H9 (cell line): ENCODE measurements at regions not wholly inside any gene's neighbourhood (a gene's known extent, or its start where the extent isn't known, plus 50 kb on each side); places are given as distances from the start of the nearest gene placed in this dataset.
A peak's percentile ranks its signal among the peaks of the same experiment; 100 is the strongest.

Experiments used
- DNase-seq: peaks from one replicate; pipeline ENCODE4 v3.0.0-alpha.2; 2017
- H2AFZ ChIP-seq: one replicate; pipeline ENCODE4 v1.6.1; 2013; ENCODE audit warnings: mild to moderate bottlenecking, low read length, control low read depth, moderate library complexity
- H2AK5ac ChIP-seq: 2 replicates; pipeline ENCODE4 v1.6.1; 2013; ENCODE audit warnings: low read length, control low read depth, mixed read lengths; ENCODE audit not compliant: insufficient read length
- H2BK120ac ChIP-seq: one replicate; pipeline ENCODE4 v1.6.1; 2013; ENCODE audit warnings: low read depth, mild to moderate bottlenecking, low read length, control low read depth, inconsistent platforms; ENCODE audit not compliant: poor library complexity, severe bottlenecking
- H2BK12ac ChIP-seq: 2 replicates; pipeline ENCODE4 v1.6.1; 2013; ENCODE audit warnings: low read length, control low read depth, mixed read lengths, low read depth; ENCODE audit not compliant: insufficient read length
- H2BK15ac ChIP-seq: 2 replicates; pipeline ENCODE4 v1.6.1; 2013; ENCODE audit warnings: low read depth, low read length, control low read depth
- H2BK20ac ChIP-seq: one replicate; pipeline ENCODE4 v1.6.1; 2013; ENCODE audit warnings: low read depth, mild to moderate bottlenecking, low read length, control low read depth, inconsistent platforms; ENCODE audit not compliant: poor library complexity, severe bottlenecking
- H2BK5ac ChIP-seq: 2 replicates; pipeline ENCODE4 v1.6.1; 2013; ENCODE audit warnings: low read length, control low read depth, mixed read lengths; ENCODE audit not compliant: insufficient read length
- H3K14ac ChIP-seq: 2 replicates; pipeline ENCODE4 v1.6.1; 2013; ENCODE audit warnings: low read length, control low read depth; ENCODE audit not compliant: insufficient read depth
- H3K18ac ChIP-seq: 2 replicates; pipeline ENCODE4 v1.6.1; 2013; ENCODE audit warnings: low read depth, mild to moderate bottlenecking, mixed read lengths, low read length, control low read depth; ENCODE audit not compliant: insufficient read length
- H3K23ac ChIP-seq: 2 replicates; pipeline ENCODE4 v1.6.1; 2013; ENCODE audit warnings: low read length, control low read depth, mixed read lengths, low read depth; ENCODE audit not compliant: insufficient read length
- H3K23me2 ChIP-seq: 2 replicates; pipeline ENCODE4 v1.6.1; 2013; ENCODE audit warnings: low read depth, mild to moderate bottlenecking, mixed read lengths, low read length, control low read depth; ENCODE audit not compliant: insufficient read length, poor library complexity, severe bottlenecking
- H3K27ac ChIP-seq: 2 replicates; pipeline ENCODE4 v1.5.1; 2013; ENCODE audit warnings: low read length, control low read depth, mixed read lengths, low read depth; ENCODE audit not compliant: insufficient read length
- H3K27me3 ChIP-seq: 2 replicates; pipeline ENCODE4 v1.6.1; 2013; ENCODE audit warnings: low read length, control low read depth, inconsistent platforms; ENCODE audit not compliant: insufficient read depth
- H3K4ac ChIP-seq: 2 replicates; pipeline ENCODE4 v1.6.1; 2013; ENCODE audit warnings: low read depth, mild to moderate bottlenecking, control low read depth, inconsistent platforms, low read length, moderate library complexity
- H3K4me1 ChIP-seq: 2 replicates; pipeline ENCODE4 v1.6.1; 2013; ENCODE audit warnings: low read length, control low read depth, inconsistent platforms; ENCODE audit not compliant: insufficient read depth
- H3K4me2 ChIP-seq: 2 replicates; pipeline ENCODE4 v1.6.1; 2013; ENCODE audit warnings: low read length, control low read depth, mixed read lengths; ENCODE audit not compliant: insufficient read length, insufficient read depth
- H3K56ac ChIP-seq: 2 replicates; pipeline ENCODE4 v1.6.1; 2013; ENCODE audit warnings: low read depth, mild to moderate bottlenecking, mixed read lengths, low read length, control low read depth; ENCODE audit not compliant: insufficient read length
- H3K79me1 ChIP-seq: 2 replicates; pipeline ENCODE4 v1.6.1; 2013; ENCODE audit warnings: low read depth, mild to moderate bottlenecking, moderate library complexity, low read length, control low read depth, inconsistent platforms; ENCODE audit not compliant: insufficient read depth, poor library complexity, severe bottlenecking
- H3K79me2 ChIP-seq: 2 replicates; pipeline ENCODE4 v1.6.1; 2013; ENCODE audit warnings: low read length, control low read depth, inconsistent platforms; ENCODE audit not compliant: insufficient read depth
- H3K9ac ChIP-seq: 2 replicates; pipeline ENCODE4 v1.6.1; 2013; ENCODE audit warnings: low read length, control low read depth, mixed read lengths; ENCODE audit not compliant: insufficient read length; ENCODE audit errors: extremely low read depth
- H3K9me3 ChIP-seq: one replicate; pipeline ENCODE4 v1.6.1; 2013; ENCODE audit warnings: low read depth, low read length, inconsistent platforms; ENCODE audit not compliant: control insufficient read depth
- H3T11ph ChIP-seq: one replicate; pipeline ENCODE4 v1.6.1; 2013; ENCODE audit warnings: mild to moderate bottlenecking, low read length, control low read depth, inconsistent platforms
- H4K20me1 ChIP-seq: one replicate; pipeline ENCODE4 v1.6.1; 2013; ENCODE audit not compliant: control insufficient read depth, insufficient read length, insufficient read depth
- H4K5ac ChIP-seq: 2 replicates; pipeline ENCODE4 v1.6.1; 2013; ENCODE audit warnings: low read depth, mild to moderate bottlenecking, mixed read lengths, low read length, control low read depth; ENCODE audit not compliant: insufficient read length
- H4K8ac ChIP-seq: replicated peaks from 2 replicates; pipeline ENCODE4 v1.6.1; 2013; ENCODE audit warnings: low read length, control low read depth, mixed read lengths, low read depth; ENCODE audit not compliant: insufficient read length
- H4K91ac ChIP-seq: 2 replicates; pipeline ENCODE4 v1.6.1; 2013; ENCODE audit warnings: low read depth, mild to moderate bottlenecking, moderate library complexity, mixed read lengths, low read length, control low read depth; ENCODE audit not compliant: insufficient read length
- H3K27ac Mint-ChIP-seq, 3 experiments: 2 replicates in 2 of 3; 3 replicates in 1 of 3; pipeline ENCODE4 v1.8.0; 2020 to 2021; ENCODE audit warnings: mixed read lengths in 3 of 3, mild to moderate bottlenecking in 1 of 3, moderate library complexity in 1 of 3
- H3K27me3 Mint-ChIP-seq: 2 replicates; pipeline ENCODE4 v1.8.0; 2021; ENCODE audit warnings: low read depth, mild to moderate bottlenecking, moderate library complexity, mixed read lengths
- H3K36me3 Mint-ChIP-seq, 3 experiments: 2 replicates in 2 of 3; 3 replicates in 1 of 3; pipeline ENCODE4 v1.8.0; 2020 to 2021; ENCODE audit warnings: low read depth in 3 of 3, mixed read lengths in 3 of 3; ENCODE audit not compliant: insufficient read depth in 1 of 3
- H3K4me1 Mint-ChIP-seq, 2 experiments: 2 replicates each; pipeline ENCODE4 v1.8.0; 2020; ENCODE audit warnings: mixed read lengths in 2 of 2
- H3K4me3 Mint-ChIP-seq, 2 experiments: 2 replicates in 1 of 2; 3 replicates in 1 of 2; pipeline ENCODE4 v1.8.0; 2020 to 2021; ENCODE audit warnings: mild to moderate bottlenecking in 2 of 2, mixed read lengths in 2 of 2, moderate library complexity in 1 of 2
- H3K9me3 Mint-ChIP-seq, 2 experiments: 2 replicates in 1 of 2; 3 replicates in 1 of 2; pipeline ENCODE4 v1.8.0; 2020; ENCODE audit warnings: mild to moderate bottlenecking in 2 of 2, mixed read lengths in 2 of 2, moderate library complexity in 1 of 2
- CTCF ChIP-seq: fragments of 200-600 bp; sonication (generic); conservative IDR thresholded peaks from 3 replicates; pipeline ENCODE4 v1.8.0; 2021; ENCODE audit warnings: antibody characterized with exemption, mild to moderate bottlenecking
- WGBS: extraction: QIAGEN DNeasy Blood & Tissue Kit; methylation state at CpG from one replicate; pipeline ENCODE4 v1.1.7; 2013; ENCODE audit warnings: missing lambda C conversion rate, low lambda C conversion rate, mixed read lengths; ENCODE audit not compliant: insufficient read length; ENCODE audit errors: extremely low coverage; 5-methylcytosine and 5-hydroxymethylcytosine counted together

DNA sequence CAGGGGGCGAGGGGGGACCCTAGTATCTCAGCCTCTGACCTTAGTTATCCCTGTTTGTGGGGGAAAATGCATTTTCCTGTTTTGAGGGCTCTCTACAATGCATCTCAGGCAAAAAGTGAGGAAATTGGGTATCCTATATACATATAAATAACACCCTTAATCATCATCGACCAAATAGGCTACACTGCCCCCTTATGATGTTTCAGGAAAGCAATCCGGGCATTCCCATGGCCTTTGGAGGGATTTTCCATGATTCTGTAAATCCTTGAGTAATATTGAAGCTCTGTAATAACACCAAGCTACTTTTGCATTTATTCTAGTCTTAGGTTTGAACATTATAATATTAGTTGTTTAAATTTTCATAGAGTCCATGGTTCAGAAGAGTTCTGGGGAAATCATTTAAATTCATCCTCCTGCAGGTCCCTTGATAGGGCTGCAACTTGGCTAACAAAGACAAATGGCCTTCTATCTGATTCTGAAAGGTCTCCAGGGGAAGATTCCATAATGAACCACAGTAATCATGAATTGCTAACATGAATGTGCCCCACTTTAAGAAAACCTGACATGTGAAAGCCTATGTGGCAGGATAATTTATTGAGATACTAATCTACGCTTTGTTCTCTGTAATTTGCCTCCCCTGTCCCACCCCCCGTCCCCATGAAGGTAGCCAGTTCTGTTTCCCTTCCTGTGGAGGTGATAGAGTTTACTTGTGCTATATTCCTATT, 91.5 kb upstream of the SCOC start:
- Histone ChIP-seq H3K9ac (no peak overlapping the region), H3K27me3 (no peaks in the 10 kb centered on the region), H4K8ac (no peak overlapping the region), H2AFZ (no peak overlapping the region), H3K4me2 (no peak overlapping the region), H2BK5ac (no peak overlapping the region), H2BK12ac (no peak overlapping the region), H2BK120ac (no peak overlapping the region), H3K4me1 (no peaks in the 10 kb centered on the region), H3K14ac (no peak overlapping the region), H3T11ph (no peak overlapping the region), H3K56ac (no peak overlapping the region), H3K9me3 (no peaks in the 10 kb centered on the region), H4K20me1 (no peaks in the 10 kb centered on the region), H3K18ac (no peak overlapping the region), H3K4ac (no peak overlapping the region), H3K23ac (no peak overlapping the region), H2BK20ac (no peak overlapping the region), H4K91ac (no peak overlapping the region), H3K23me2 (no peaks in the 10 kb centered on the region), H4K5ac (no peak overlapping the region), H2BK15ac (no peak overlapping the region), H3K27ac (no peak overlapping the region), H3K79me1 (no peaks in the 10 kb centered on the region), H2AK5ac (no peak overlapping the region), H3K79me2 (no peaks in the 10 kb centered on the region)
- Mint-ChIP-seq H3K4me1 (peaks cover 3 to 5% of the 10 kb centered on the region in 2 experiments; a peak in 3 of 4 replicates), H3K27ac (no peak overlapping the region), H3K4me3 (no peak overlapping the region), H3K27me3 (peaks cover 2% of the 10 kb centered on the region; the same call in 1 of the 2 replicates), H3K9me3 (peaks cover 0 to 6% of the 10 kb centered on the region in 2 experiments; a peak in 3 of 5 replicates), H3K36me3 (peaks cover 0 to 5% (median 5%) of the 10 kb centered on the region in 3 experiments; a peak in 3 of 7 replicates)
- no CpG with 5 or more reads among the region's 5 CpGs for WGBS
- peak; percentile 50; the same call in 2 of the 3 replicates for TF ChIP-seq CTCF
- DNase-seq, result no peak
